ENCODE measurements at regions not wholly inside any gene's neighbourhood (a gene's known extent, or its start where the extent isn't known, plus 50 kb on each side); places are given as distances from the start of the nearest gene placed in this dataset.

DNA sequence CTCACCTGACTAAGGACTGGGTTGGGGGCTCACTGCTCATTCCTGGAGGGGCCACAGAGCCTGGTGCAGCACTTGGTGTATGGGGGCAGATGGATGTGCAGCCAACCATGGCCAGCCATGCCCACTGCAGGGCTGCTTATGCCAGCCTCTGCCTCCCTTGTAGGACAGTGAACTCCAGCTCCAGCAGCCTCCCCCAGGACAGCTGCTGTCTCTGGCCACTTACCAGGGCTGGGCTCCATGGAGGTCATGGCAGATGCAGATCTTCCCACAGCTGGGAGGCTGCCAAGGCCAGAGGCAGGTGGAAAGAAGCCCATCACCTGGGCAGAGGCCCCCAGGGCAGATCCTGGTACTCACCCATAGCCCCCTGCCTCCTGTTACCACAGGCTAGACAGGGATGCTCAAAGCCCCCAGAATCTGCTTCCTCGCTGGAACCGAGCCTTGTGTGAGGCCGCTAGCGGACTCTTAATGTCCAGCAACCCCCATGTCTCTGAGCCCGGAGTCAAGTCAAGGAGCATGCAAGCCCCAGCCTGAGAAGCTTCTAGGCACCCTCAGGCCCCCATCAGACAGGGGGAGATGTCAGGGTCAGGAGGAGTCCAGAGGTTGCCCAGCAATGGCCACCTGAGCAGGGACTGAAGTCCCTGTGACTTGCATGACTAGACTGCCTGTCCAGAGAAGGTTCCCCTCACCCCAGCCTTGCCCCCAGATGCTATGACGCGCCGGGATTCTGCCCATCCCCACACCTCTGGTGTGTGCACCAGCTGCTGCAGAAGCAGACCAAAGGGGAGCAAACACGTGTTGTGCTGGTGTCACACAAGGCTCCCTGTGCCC is 123.6 kb downstream of the TWIST2 start:
- TF ChIP-seq, protein P1, sequence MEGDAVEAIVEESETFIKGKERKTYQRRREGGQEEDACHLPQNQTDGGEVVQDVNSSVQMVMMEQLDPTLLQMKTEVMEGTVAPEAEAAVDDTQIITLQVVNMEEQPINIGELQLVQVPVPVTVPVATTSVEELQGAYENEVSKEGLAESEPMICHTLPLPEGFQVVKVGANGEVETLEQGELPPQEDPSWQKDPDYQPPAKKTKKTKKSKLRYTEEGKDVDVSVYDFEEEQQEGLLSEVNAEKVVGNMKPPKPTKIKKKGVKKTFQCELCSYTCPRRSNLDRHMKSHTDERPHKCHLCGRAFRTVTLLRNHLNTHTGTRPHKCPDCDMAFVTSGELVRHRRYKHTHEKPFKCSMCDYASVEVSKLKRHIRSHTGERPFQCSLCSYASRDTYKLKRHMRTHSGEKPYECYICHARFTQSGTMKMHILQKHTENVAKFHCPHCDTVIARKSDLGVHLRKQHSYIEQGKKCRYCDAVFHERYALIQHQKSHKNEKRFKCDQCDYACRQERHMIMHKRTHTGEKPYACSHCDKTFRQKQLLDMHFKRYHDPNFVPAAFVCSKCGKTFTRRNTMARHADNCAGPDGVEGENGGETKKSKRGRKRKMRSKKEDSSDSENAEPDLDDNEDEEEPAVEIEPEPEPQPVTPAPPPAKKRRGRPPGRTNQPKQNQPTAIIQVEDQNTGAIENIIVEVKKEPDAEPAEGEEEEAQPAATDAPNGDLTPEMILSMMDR (IDR thresholded peaks at IDR 0.05): no peak
- no peak for TF ChIP-seq POLR2A (IDR thresholded peaks at IDR 0.05)

Measured in uterus (tissue), 2 donors.